GM19035 (cell line): ENCODE measurements at regions not wholly inside any gene's neighbourhood (a gene's known extent, or its start where the extent isn't known, plus 50 kb on each side); places are given as distances from the start of the nearest gene placed in this dataset.

Source experiments
- ATAC-seq: cut with Tn5 transposase; IDR thresholded peaks from one replicate; pipeline ENCODE4 v1.9.1; 2021; ENCODE audit not compliant: unreplicated experiment

- no peak for ATAC-seq
Measured at GRCh38 chr6:68400396-68400795, 234.7 kb upstream of the ADGRB3 start.

- no peak for ATAC-seq
Measured at GRCh38 chr6:68391953-68392352, 243.1 kb upstream of the ADGRB3 start.

GRCh38 chr6:68372991-68373390 is 262.1 kb upstream of the ADGRB3 start:
- ATAC-seq: no peak

GRCh38 chr6:68368845-68369244 is 266.2 kb upstream of the ADGRB3 start:
- ATAC-seq: no peak

GRCh38 chr6:68364271-68364805 is 270.7 kb upstream of the ADGRB3 start:
- ATAC-seq: no peak

GRCh38 chr6:68343901-68344300 is 291.2 kb upstream of the ADGRB3 start:
- ATAC-seq: peak; percentile 68

- no peak for ATAC-seq
Measured at GRCh38 chr6:68342286-68342685, 292.8 kb upstream of the ADGRB3 start.

- ATAC-seq: no peak
Measured at GRCh38 chr6:68339488-68340131, 295.5 kb upstream of the ADGRB3 start.

- ATAC-seq: no peak
Measured at GRCh38 chr6:68333442-68333841, 301.6 kb upstream of the ADGRB3 start.

- ATAC-seq: no peak
Measured at GRCh38 chr6:68328156-68328555, 306.9 kb upstream of the ADGRB3 start.

GRCh38 chr6:68326762-68327161 is 308.3 kb upstream of the ADGRB3 start:
- ATAC-seq: no peak

GRCh38 chr6:68317366-68317765 is 317.7 kb upstream of the ADGRB3 start:
- ATAC-seq: no peak

GRCh38 chr6:68313911-68314310 is 321.2 kb upstream of the ADGRB3 start:
- no peak for ATAC-seq

- ATAC-seq: no peak
Measured at GRCh38 chr6:68307301-68307700, 327.8 kb upstream of the ADGRB3 start.

GRCh38 chr6:68296126-68296525 is 339.0 kb upstream of the ADGRB3 start:
- ATAC-seq: no peak

- no peak for ATAC-seq
Measured at GRCh38 chr6:68282646-68283045, 352.4 kb upstream of the ADGRB3 start.

GRCh38 chr6:68279793-68280557 is 355.1 kb upstream of the ADGRB3 start:
- no peak for ATAC-seq

- ATAC-seq: no peak
Measured at GRCh38 chr6:68273297-68273696, 361.8 kb upstream of the ADGRB3 start.

- ATAC-seq: no peak
Measured at GRCh38 chr6:68256391-68256790, 378.7 kb upstream of the ADGRB3 start.

- peak; percentile 63 for ATAC-seq
Measured at GRCh38 chr6:68252632-68253031, 382.4 kb upstream of the ADGRB3 start.

GRCh38 chr6:68247782-68248181 is 387.3 kb upstream of the ADGRB3 start:
- no peak for ATAC-seq

GRCh38 chr6:68240726-68241125 is 394.4 kb upstream of the ADGRB3 start:
- no peak for ATAC-seq
